ENCODE measurements at regions not wholly inside any gene's neighbourhood (a gene's known extent, or its start where the extent isn't known, plus 50 kb on each side); places are given as distances from the start of the nearest gene placed in this dataset.

- DNase-seq: no peak
These were observed 276.3 kb upstream of the DKK2 start for GRCh38 chr4:107312366-107312765.

GRCh38 chr4:107304699-107305286 lies 268.7 kb upstream of the DKK2 start:
- DNase-seq: no peak

- no peak for DNase-seq
These were observed 263.5 kb upstream of the DKK2 start for GRCh38 chr4:107299646-107300045.

- no peak for DNase-seq
These were observed 256.9 kb upstream of the DKK2 start for GRCh38 chr4:107292979-107293378.

- DNase-seq: no peak
These were observed 247.8 kb upstream of the DKK2 start for GRCh38 chr4:107283587-107284559.

- no peak for DNase-seq
These were observed 243.6 kb upstream of the DKK2 start for GRCh38 chr4:107279733-107280132.

GRCh38 chr4:107278791-107279483 lies 242.8 kb upstream of the DKK2 start:
- DNase-seq: no peak

GRCh38 chr4:107276052-107276451 lies 239.9 kb upstream of the DKK2 start:
- DNase-seq: no peak

GRCh38 chr4:107275225-107275624 lies 239.1 kb upstream of the DKK2 start:
- DNase-seq: no peak

GRCh38 chr4:107270614-107271013 lies 234.5 kb upstream of the DKK2 start:
- no peak for DNase-seq

GRCh38 chr4:107269175-107269574 lies 233.1 kb upstream of the DKK2 start:
- DNase-seq: no peak

- no peak for DNase-seq
These were observed 229.7 kb upstream of the DKK2 start for GRCh38 chr4:107265859-107266258.

GRCh38 chr4:107261241-107261874 lies 225.2 kb upstream of the DKK2 start:
- no peak for DNase-seq

- DNase-seq: no peak
These were observed 222.2 kb upstream of the DKK2 start for GRCh38 chr4:107258359-107258758.

- no peak for DNase-seq
These were observed 219.5 kb upstream of the DKK2 start for GRCh38 chr4:107255596-107255995.

- no peak for DNase-seq
These were observed 219.0 kb upstream of the DKK2 start for GRCh38 chr4:107255114-107255513.

- DNase-seq: no peak
These were observed 217.5 kb upstream of the DKK2 start for GRCh38 chr4:107253579-107254068.

- DNase-seq: no peak
These were observed 217.0 kb upstream of the DKK2 start for GRCh38 chr4:107253090-107253489.

- no peak for DNase-seq
These were observed 216.5 kb upstream of the DKK2 start for GRCh38 chr4:107252571-107252970.

- no peak for DNase-seq
These were observed 212.5 kb upstream of the DKK2 start for GRCh38 chr4:107248571-107248970.

- DNase-seq: no peak
These were observed 211.6 kb upstream of the DKK2 start for GRCh38 chr4:107247738-107248137.

GRCh38 chr4:107246761-107247160 lies 210.6 kb upstream of the DKK2 start:
- no peak for DNase-seq

- DNase-seq: no peak
These were observed 207.1 kb upstream of the DKK2 start for GRCh38 chr4:107243141-107243781.
